ENCODE measurements at regions not wholly inside any gene's neighbourhood (a gene's known extent, or its start where the extent isn't known, plus 50 kb on each side); places are given as distances from the start of the nearest gene placed in this dataset.

- TF ChIP-seq, protein P1, sequence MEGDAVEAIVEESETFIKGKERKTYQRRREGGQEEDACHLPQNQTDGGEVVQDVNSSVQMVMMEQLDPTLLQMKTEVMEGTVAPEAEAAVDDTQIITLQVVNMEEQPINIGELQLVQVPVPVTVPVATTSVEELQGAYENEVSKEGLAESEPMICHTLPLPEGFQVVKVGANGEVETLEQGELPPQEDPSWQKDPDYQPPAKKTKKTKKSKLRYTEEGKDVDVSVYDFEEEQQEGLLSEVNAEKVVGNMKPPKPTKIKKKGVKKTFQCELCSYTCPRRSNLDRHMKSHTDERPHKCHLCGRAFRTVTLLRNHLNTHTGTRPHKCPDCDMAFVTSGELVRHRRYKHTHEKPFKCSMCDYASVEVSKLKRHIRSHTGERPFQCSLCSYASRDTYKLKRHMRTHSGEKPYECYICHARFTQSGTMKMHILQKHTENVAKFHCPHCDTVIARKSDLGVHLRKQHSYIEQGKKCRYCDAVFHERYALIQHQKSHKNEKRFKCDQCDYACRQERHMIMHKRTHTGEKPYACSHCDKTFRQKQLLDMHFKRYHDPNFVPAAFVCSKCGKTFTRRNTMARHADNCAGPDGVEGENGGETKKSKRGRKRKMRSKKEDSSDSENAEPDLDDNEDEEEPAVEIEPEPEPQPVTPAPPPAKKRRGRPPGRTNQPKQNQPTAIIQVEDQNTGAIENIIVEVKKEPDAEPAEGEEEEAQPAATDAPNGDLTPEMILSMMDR (IDR thresholded peaks at IDR 0.05), result no peak
- no peak for TF ChIP-seq POLR2A (IDR thresholded peaks at IDR 0.05; ENCODE audit: low read depth)
Measured at GRCh38 chr11:127950162-127950561, 637.2 kb downstream of the ETS1 start.
